ENCODE measurements at regions not wholly inside any gene's neighbourhood (a gene's known extent, or its start where the extent isn't known, plus 50 kb on each side); places are given as distances from the start of the nearest gene placed in this dataset.

DNA sequence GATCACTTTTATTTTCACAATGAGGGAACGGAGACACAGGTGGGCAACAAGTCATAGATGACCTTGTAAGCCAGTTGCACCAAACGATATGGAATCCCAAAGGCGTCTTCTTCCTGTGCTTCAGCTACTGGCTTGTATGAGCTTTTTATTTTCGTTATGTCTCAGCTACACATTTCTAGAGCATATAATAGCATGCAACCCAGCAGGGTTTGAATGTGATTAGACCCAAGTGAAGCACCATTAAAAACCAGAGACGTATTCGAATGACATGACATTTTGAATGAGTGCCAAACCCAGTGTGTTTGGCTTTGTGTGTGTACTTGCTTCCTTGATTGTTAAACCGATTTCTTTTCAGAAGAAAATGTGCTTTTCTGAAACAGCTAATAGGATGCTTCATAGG is 963.2 kb upstream of the CELF2 start:
- TF ChIP-seq, protein P1, sequence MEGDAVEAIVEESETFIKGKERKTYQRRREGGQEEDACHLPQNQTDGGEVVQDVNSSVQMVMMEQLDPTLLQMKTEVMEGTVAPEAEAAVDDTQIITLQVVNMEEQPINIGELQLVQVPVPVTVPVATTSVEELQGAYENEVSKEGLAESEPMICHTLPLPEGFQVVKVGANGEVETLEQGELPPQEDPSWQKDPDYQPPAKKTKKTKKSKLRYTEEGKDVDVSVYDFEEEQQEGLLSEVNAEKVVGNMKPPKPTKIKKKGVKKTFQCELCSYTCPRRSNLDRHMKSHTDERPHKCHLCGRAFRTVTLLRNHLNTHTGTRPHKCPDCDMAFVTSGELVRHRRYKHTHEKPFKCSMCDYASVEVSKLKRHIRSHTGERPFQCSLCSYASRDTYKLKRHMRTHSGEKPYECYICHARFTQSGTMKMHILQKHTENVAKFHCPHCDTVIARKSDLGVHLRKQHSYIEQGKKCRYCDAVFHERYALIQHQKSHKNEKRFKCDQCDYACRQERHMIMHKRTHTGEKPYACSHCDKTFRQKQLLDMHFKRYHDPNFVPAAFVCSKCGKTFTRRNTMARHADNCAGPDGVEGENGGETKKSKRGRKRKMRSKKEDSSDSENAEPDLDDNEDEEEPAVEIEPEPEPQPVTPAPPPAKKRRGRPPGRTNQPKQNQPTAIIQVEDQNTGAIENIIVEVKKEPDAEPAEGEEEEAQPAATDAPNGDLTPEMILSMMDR (conservative IDR thresholded peaks at IDR 0.05), result no peak
- no peak for TF ChIP-seq EZH2 (IDR thresholded peaks at IDR 0.05; ENCODE audit: low read depth)
